ENCODE measurements at regions not wholly inside any gene's neighbourhood (a gene's known extent, or its start where the extent isn't known, plus 50 kb on each side); places are given as distances from the start of the nearest gene placed in this dataset.

- peaks cover 14 to 46% of the 10 kb centered on the region in 2 experiments; a peak in 4 of 5 replicates for H3K27me3 ChIP-seq (ENCODE audit: control insufficient read depth in 1 of 2, insufficient read depth in 2 of 2, low read length in 2 of 2)
- no peak overlapping the region for H3K4me2 ChIP-seq (ENCODE audit: low read depth, low read length)
- TF ChIP-seq ZNF816 (CRISPR knock-in tag; IDR thresholded peaks at IDR 0.05; ENCODE audit: borderline replicate concordance) (no peak), JARID2 (CRISPR knock-in tag; IDR thresholded peaks at IDR 0.05; ENCODE audit: insufficient replicate concordance) (no peak), ZNF629 (CRISPR knock-in tag; conservative IDR thresholded peaks at IDR 0.05) (no peak)
- no peaks in the 10 kb centered on the region for H3K4me1 ChIP-seq (ENCODE audit: insufficient read depth, low read length)
- H4K20me1 ChIP-seq (ENCODE audit: insufficient read depth, low read length) = no peaks in the 10 kb centered on the region
- no peak for ATAC-seq
- H3K27ac ChIP-seq (ENCODE audit: extremely low read length, insufficient read depth, low read length) = no peak overlapping the region
- no peak overlapping the region for H3K4me3 ChIP-seq (replicated peaks in 1 of 3; ENCODE audit: insufficient read depth in 1 of 3, low read depth in 2 of 3, low read length in 3 of 3)
- BruUV-seq (replicated peaks) = no TSS peak
- POLR2A ChIA-PET = no interaction called here
- no peak for DNase-seq (ENCODE audit: low spot score)
- H2AFZ ChIP-seq (ENCODE audit: low read length) = no peak overlapping the region
- no peaks in the 10 kb centered on the region for H3K9me3 ChIP-seq (ENCODE audit: low read length)
- in situ Hi-C loops (cut with HindIII; ENCODE audit: extremely low pct_ligation_motif_present, low pct_unique_long_range_greater_than_20kb) = no loop called here
- CTCF ChIA-PET (ENCODE audit: low intra/inter-chr PET ratio, low total read pairs) = no interaction called here
- no peak for FAIRE-seq
- 53% methylated on average over 17 of the region's 24 CpGs for WGBS (ENCODE audit: low lambda C conversion rate)
- H3K36me3 ChIP-seq (replicated peaks in 1 of 2; ENCODE audit: control insufficient read depth in 1 of 2, insufficient read depth in 2 of 2, low read length in 2 of 2) = no peaks in the 10 kb centered on the region
- intact Hi-C loops (cut with micrococcal nuclease; ENCODE audit: unreplicated experiment) = no loop called here
- H3K9ac ChIP-seq (ENCODE audit: insufficient read depth, low read depth, low read length) = no peak overlapping the region
- no peaks in the 10 kb centered on the region for H3K79me2 ChIP-seq (ENCODE audit: insufficient read depth, low read length)
These were observed 537.6 kb downstream of the BRD1 start for GRCh38 chr22:49289822-49290679.

GRCh38 chr22:49286181-49286760 is 541.4 kb downstream of the BRD1 start:
- no TSS peak for BruUV-seq (replicated peaks)
- intact Hi-C loops (cut with micrococcal nuclease; ENCODE audit: unreplicated experiment) (no loop called here), in situ Hi-C loops (cut with HindIII; ENCODE audit: extremely low pct_ligation_motif_present, low pct_unique_long_range_greater_than_20kb) (no loop called here)
- Histone ChIP-seq H3K36me3 (replicated peaks in 1 of 2; ENCODE audit: control insufficient read depth in 1 of 2, insufficient read depth in 2 of 2, low read length in 2 of 2) (no peaks in the 10 kb centered on the region), H3K4me2 (ENCODE audit: low read depth, low read length) (no peak overlapping the region), H3K27me3 (ENCODE audit: control insufficient read depth in 1 of 2, insufficient read depth in 2 of 2, low read length in 2 of 2) (peaks cover 15 to 73% of the 10 kb centered on the region in 2 experiments), H3K9me3 (ENCODE audit: low read length) (no peaks in the 10 kb centered on the region), H2AFZ (ENCODE audit: low read length) (no peak overlapping the region), H3K4me1 (ENCODE audit: insufficient read depth, low read length) (no peaks in the 10 kb centered on the region), H3K27ac (ENCODE audit: extremely low read length, insufficient read depth, low read length) (no peak overlapping the region), H3K9ac (ENCODE audit: insufficient read depth, low read depth, low read length) (no peak overlapping the region), H3K79me2 (ENCODE audit: insufficient read depth, low read length) (no peaks in the 10 kb centered on the region), H3K4me3 (replicated peaks in 1 of 3; ENCODE audit: insufficient read depth in 1 of 3, low read depth in 2 of 3, low read length in 3 of 3) (no peak overlapping the region), H4K20me1 (ENCODE audit: insufficient read depth, low read length) (no peaks in the 10 kb centered on the region)
- no peak for TF ChIP-seq CHD4 (IDR thresholded peaks at IDR 0.05; ENCODE audit: borderline replicate concordance, low read length)
- FAIRE-seq = no peak
- ChIA-PET POLR2A (no interaction called here), CTCF (ENCODE audit: low intra/inter-chr PET ratio, low total read pairs) (no interaction called here)
- no peak for DNase-seq (ENCODE audit: low spot score)
- 0% methylated on average over 2 of the region's 15 CpGs for WGBS (ENCODE audit: low lambda C conversion rate)
- no peak for ATAC-seq

Measured in HepG2 (cell line).